ENCODE measurements at regions not wholly inside any gene's neighbourhood (a gene's known extent, or its start where the extent isn't known, plus 50 kb on each side); places are given as distances from the start of the nearest gene placed in this dataset.

- 79 to 88% methylated on average over 7 of the region's 7 CpGs for WGBS, 2 donors
- DNase-seq = no peak
- intact Hi-C loops (cut with DNase I) = no loop called here
Measured at GRCh38 chr5:8157320-8157822, 288.4 kb downstream of the MTRR start.

GRCh38 chr5:8176101-8176693, 307.2 kb downstream of the MTRR start:
- intact Hi-C loops (cut with DNase I) = no loop called here
- Histone ChIP-seq H3K4me1 (no peaks in the 10 kb centered on the region), H3K4me3 (no peak overlapping the region), H3K36me3 (no peaks in the 10 kb centered on the region), H3K9me3 (no peaks in the 10 kb centered on the region), H3K27ac (no peak overlapping the region), H3K27me3 (no peaks in the 10 kb centered on the region)
- no peak for DNase-seq
- TF ChIP-seq POLR2A (IDR thresholded peaks at IDR 0.05) = no peak
- 55 to 60% methylated on average over 5 of the region's 5 CpGs for WGBS, 2 donors

More at GRCh38 chr5:8157320-8157822, 288.4 kb downstream of the MTRR start:
- no peak overlapping the region for H3K27ac ChIP-seq
- H3K9me3 ChIP-seq = no peaks in the 10 kb centered on the region
- H3K4me1 ChIP-seq = no peaks in the 10 kb centered on the region
- H3K36me3 ChIP-seq = no peaks in the 10 kb centered on the region
- TF ChIP-seq POLR2AphosphoS5 (IDR thresholded peaks at IDR 0.05) = no peak
- TF ChIP-seq EP300 (IDR thresholded peaks at IDR 0.05) = no peak
- TF ChIP-seq POLR2A (IDR thresholded peaks at IDR 0.05) = no peak
- no peak for TF ChIP-seq CTCF (IDR thresholded peaks at IDR 0.05)
- no peak overlapping the region for H3K4me3 ChIP-seq
- H3K27me3 ChIP-seq = no peaks in the 10 kb centered on the region

GRCh38 chr5:8184455-8185063, 315.6 kb downstream of the MTRR start:
- intact Hi-C loops (cut with DNase I) = no loop called here

GRCh38 chr5:8185852-8186251, 316.9 kb downstream of the MTRR start:
- H3K9me3 ChIP-seq = no peaks in the 10 kb centered on the region
- no peak for DNase-seq
- 86 to 91% methylated on average over 1 of the region's 1 CpG for WGBS, 2 donors
- H3K27me3 ChIP-seq = no peaks in the 10 kb centered on the region
- H3K36me3 ChIP-seq = no peaks in the 10 kb centered on the region
- no peak for TF ChIP-seq POLR2AphosphoS5 (IDR thresholded peaks at IDR 0.05)
- TF ChIP-seq EP300 (IDR thresholded peaks at IDR 0.05) = no peak
- no peak for TF ChIP-seq CTCF (IDR thresholded peaks at IDR 0.05)
- TF ChIP-seq POLR2A (IDR thresholded peaks at IDR 0.05) = no peak
- H3K4me3 ChIP-seq = no peak overlapping the region
- intact Hi-C loops (cut with DNase I) = no loop called here
- H3K4me1 ChIP-seq = no peaks in the 10 kb centered on the region
- H3K27ac ChIP-seq = no peak overlapping the region

More at GRCh38 chr5:8184455-8185063, 315.6 kb downstream of the MTRR start:
- no peak overlapping the region for H3K27ac ChIP-seq
- no peaks in the 10 kb centered on the region for H3K36me3 ChIP-seq
- H3K9me3 ChIP-seq = no peaks in the 10 kb centered on the region
- DNase-seq = no peak
- no peaks in the 10 kb centered on the region for H3K4me1 ChIP-seq
- no peak for TF ChIP-seq POLR2AphosphoS5 (IDR thresholded peaks at IDR 0.05)
- TF ChIP-seq CTCF (IDR thresholded peaks at IDR 0.05) = peak in 1 of 4 experiments; percentile 38
- H3K27me3 ChIP-seq = no peaks in the 10 kb centered on the region
- WGBS, 2 donors = 34 to 43% methylated on average over 5 of the region's 5 CpGs
- no peak overlapping the region for H3K4me3 ChIP-seq

GRCh38 chr5:8188874-8189565, 320.1 kb downstream of the MTRR start:
- Histone ChIP-seq H3K27me3 (no peaks in the 10 kb centered on the region), H3K4me1 (no peaks in the 10 kb centered on the region), H3K36me3 (no peaks in the 10 kb centered on the region), H3K4me3 (no peak overlapping the region), H3K27ac (no peak overlapping the region), H3K9me3 (peaks cover 0 to 3% (median 0%) of the 10 kb centered on the region in 4 donors)
- no peak for TF ChIP-seq EP300 (IDR thresholded peaks at IDR 0.05)
- TF ChIP-seq POLR2A (IDR thresholded peaks at IDR 0.05) = no peak
- no peak for TF ChIP-seq POLR2AphosphoS5 (IDR thresholded peaks at IDR 0.05)
- TF ChIP-seq CTCF (IDR thresholded peaks at IDR 0.05) = no peak
- intact Hi-C loops (cut with DNase I) = no loop called here
- DNase-seq = no peak
- 7 to 42% methylated on average over 6 of the region's 6 CpGs for WGBS, 2 donors
